GM18909 (cell line): ENCODE measurements at regions not wholly inside any gene's neighbourhood (a gene's known extent, or its start where the extent isn't known, plus 50 kb on each side); places are given as distances from the start of the nearest gene placed in this dataset.

Experiments
- ATAC-seq: cut with Tn5 transposase; IDR thresholded peaks from one replicate; pipeline ENCODE4 v1.9.1; 2021; ENCODE audit warnings: mild to moderate bottlenecking; ENCODE audit not compliant: unreplicated experiment, poor library complexity

DNA sequence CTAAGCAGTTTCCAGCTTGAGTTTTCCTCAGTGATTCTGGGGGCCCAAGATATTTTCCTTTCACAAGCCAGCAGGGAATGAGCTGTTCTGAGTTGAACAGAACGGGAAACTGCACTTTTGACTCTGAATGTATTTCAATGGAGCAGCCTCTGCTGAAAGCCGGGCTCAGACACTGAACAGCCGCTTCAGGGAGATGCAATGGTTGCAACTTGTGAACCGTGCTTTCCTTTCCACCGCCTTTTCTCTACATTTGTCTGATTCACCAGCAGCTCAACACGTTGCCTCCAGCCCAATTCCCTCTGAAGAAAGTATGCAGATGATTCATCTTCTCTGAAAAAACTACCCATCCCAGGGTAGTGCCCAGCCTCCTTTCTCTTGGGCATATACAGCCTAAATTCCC, 119.3 kb upstream of the PKDCC start:
- ATAC-seq, result no peak

- ATAC-seq, result no peak
Observed at GRCh38 chr2:41930807-41931566, 116.8 kb upstream of the PKDCC start.

DNA sequence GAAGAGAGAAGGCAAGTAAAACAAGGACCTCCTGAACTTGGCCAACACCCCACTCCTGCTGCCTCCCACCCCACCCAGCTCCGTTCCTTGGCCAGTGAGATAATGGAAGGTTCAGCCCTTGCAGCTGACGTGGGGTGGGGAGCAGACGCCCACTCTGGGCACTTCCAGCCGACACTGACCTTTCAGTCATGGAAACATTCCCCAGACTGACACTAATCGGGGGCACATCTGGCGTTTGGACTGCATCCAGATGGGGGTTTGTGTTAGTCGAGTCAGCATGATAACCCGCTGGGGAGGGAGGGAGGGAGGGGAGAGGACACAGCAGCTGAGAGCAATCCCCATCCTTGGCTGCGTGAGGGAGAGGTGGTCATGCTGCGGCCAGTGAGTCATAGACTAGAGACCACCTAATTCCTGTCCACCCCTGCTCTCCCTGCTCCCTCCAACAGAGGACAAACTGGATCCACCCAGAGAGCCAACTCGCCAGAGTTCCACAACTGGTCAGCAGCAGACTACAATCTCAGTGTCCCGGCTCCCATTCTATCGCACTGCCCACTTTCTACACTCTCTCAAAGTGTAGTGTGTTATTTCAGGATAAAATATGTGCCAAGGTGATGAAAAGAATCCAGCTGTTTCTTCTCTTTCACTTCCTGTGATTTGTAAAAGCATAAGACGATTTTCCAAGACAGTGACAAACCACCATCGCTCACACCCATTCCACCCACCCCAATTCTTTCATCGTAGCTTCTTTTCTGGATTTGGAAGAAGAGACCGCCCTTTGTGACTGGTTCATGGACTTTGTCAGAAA, 115.4 kb upstream of the PKDCC start:
- no peak for ATAC-seq

DNA sequence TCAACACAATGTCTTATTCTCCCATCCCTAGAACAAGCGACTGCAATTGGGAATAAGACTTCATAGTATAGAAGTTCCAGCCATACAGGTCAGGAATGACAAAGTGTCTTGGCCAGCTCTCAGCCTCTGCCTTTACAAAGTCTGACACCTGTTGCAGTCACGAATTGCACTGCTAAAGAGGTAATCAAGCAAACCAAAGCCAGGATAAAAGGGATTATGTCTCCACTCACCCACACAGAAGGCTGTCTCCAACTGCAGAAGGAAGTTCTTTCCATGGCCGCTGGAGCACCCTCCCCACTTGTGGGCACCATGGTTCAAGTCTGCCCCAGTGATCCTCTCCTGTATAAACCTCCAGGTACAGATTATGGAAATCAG, 114.8 kb upstream of the PKDCC start:
- ATAC-seq, result no peak

GRCh38 chr2:41933585-41934320, 114.1 kb upstream of the PKDCC start:
- no peak for ATAC-seq

DNA sequence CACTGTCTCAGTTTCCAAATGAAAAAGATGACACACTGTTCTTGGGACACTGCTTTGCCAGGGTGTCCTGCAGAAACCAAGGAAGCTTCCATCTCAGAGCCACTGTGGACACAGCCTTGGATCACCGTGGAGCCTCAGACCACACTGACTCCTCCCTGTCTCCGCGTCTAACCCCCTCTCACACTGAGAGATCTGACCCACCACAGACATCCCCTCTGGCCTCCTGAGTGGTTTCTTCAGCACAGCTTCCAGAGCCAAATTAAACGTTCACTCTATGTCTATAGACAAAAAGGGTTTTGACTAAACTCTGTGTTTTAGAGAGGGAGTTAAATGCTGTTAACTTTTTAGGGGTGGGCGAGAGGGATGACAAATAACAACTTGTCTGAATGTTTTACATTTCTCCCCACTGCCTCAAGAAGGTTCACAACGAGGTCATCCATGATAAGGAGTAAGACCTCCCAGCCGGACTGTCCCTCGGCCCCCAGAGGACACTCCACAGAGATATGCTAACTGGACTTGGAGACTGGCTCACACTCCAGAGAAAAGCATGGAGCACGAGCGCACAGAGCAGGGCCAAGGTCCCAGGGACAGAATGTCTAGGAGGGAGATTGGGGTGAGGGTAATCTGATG, 113.4 kb upstream of the PKDCC start:
- no peak for ATAC-seq

GRCh38 chr2:41935002-41935401, 112.8 kb upstream of the PKDCC start:
- ATAC-seq, result no peak

DNA sequence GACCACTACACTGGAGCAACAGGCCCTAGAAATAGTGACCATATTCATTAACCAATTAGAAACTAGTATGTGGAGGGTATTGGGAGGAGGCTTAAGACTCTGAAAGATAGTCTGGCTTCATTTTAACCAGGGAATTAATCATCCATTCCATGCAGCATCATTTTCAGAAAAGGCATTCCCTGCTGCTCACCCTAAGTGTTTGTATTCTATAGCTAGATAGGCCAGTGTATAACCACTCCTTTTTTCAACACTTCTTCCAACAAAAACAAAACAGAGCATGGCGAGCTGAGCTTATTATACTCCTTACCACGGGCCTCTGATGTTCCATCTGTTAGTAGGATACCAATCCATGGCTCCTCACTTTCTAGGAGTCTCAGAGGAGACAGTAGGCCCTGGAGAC, 112.0 kb upstream of the PKDCC start:
- ATAC-seq, result no peak

GRCh38 chr2:41936771-41937463, 110.9 kb upstream of the PKDCC start:
- ATAC-seq, result no peak

DNA sequence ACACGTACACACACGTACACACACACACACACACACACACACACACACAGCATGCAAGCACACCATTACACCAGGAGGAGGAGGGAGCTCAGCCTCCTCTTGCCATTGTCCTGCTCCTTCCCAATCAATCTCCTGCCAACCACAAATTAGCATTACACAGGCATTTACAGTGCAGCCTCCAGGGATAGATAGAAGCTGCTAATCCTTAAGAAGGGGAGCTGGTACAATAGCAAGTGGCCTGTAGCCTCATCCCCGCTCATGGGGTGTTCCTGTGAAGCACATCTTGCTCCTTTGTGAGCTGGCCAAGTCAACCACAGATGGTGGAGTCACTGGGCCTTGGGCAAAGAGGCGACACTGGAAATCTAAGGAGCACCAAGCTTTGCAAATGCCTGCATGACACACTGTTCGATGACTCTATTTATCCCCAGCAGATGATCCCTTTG, 110.3 kb upstream of the PKDCC start:
- no peak for ATAC-seq

DNA sequence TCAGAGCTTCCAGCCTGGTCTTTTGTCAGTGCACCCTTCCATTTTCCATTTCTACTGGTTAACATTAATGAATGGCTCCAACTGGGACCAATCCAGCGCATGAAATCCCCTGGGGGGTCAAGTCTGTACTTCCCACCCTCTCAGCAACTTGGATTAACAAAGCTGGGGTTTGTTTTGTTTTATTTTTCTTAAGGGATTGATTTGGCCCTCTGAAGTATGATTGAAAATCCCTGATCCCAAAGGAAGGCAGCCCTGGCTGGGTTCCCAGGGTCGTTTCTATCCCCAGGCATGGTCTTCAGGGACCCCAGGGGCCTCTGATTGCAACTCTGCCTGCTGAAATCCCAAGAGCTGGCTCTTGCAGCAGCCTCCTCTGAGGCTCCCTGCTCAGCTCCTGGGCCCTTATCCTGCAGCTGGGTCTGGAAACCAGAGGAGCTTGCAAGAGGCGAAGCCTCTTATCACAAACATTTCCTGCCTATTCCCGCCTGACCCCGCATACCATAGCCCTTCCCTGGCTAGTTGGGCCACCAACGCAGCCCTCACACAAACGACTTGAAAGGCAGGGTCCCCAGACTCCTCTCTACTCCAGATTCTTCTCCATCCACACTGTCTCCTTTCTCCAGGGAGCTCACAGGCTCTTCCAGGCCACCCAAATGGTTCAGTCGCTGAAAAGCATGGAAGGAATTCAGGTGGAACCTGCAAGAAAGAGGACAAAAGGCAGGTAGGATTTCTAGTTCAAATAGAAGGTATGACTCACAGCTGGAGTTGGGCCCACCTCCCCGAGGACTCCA, 109.7 kb upstream of the PKDCC start:
- no peak for ATAC-seq

DNA sequence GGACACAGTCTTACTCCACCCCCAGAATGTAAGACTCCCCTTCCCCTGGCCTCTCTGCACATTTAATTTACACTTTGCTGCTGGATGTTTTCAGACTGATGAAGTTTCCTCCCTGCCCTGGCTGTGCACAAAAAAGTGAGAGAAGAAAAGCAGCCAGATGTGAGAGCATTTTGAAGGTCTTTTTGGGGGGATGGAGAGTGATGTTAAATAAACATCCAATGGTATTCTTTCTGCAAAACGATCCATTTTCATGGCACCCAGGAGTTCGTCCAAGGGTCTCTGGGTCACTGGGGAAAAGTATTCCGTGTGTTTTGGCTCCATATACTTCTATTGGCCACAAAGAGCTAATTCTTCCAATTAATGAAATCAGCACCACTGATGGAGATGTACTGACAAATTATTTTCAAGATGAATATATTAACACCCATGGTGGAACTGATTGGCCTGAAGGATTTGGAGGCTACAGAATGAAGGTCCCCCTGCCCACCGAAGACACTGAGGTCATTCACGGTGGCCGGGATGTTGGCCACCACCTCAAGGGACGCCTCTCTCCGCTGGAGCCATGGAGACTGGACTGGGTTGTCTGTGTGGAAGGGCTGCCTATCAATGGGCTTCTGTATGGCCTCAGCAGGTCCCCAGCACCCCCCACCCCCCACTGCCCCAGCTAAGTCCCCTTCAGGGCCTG, 107.6 kb upstream of the PKDCC start:
- no peak for ATAC-seq

GRCh38 chr2:41940745-41941063, 107.1 kb upstream of the PKDCC start:
- ATAC-seq, result no peak

- ATAC-seq, result no peak
Observed at GRCh38 chr2:41941831-41942230, 106.0 kb upstream of the PKDCC start.

GRCh38 chr2:41942278-41942677, 105.5 kb upstream of the PKDCC start:
- ATAC-seq, result no peak

DNA sequence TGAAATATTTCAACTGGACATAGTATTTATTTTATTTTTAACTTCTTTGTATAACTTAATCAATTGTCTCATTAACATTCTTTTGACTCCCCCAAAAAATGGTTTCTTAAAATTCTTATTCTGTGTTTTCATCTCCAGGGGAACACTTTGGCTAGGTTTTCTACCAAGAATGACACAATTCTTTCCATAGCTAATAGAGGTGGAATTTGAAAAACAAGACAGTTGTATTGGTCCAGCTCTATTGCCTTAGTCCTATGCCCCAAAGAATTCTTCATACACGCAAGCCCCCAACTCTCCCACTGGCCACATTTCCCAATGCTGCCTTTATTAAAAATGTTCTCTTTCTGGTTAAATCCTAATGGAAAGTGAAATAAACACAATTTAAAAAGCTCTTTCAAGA, 104.7 kb upstream of the PKDCC start:
- no peak for ATAC-seq

- no peak for ATAC-seq
Observed at GRCh38 chr2:41944220-41944880, 103.5 kb upstream of the PKDCC start.

GRCh38 chr2:41947701-41948396, 100.0 kb upstream of the PKDCC start:
- no peak for ATAC-seq
